ENCODE measurements at regions not wholly inside any gene's neighbourhood (a gene's known extent, or its start where the extent isn't known, plus 50 kb on each side); places are given as distances from the start of the nearest gene placed in this dataset.
A peak's percentile ranks its signal among the peaks of the same experiment; 100 is the strongest.

DNA sequence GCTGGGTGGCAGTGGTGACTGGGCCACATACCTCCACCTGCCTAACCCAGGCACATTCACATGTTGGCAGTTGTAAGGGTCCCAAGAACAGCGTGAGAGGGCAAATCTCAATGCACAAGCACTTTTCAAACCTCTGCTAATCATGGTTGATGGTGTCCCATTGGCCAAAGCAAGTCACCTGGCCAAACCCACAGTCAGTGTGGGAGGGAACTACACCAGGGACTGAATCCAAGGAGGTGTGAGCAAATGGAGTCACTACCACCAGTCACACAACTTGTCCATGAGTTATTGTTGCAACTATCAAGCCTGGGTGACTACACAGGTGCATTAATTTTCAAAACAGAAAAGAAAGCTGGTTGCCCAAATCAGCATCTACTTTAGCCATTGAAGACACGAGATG, 260.1 kb downstream of the BCOR start:
- Histone ChIP-seq H3K9me3 (ENCODE audit: low read length) (no peaks in the 10 kb centered on the region), H3K4me3 (ENCODE audit: low read depth, low read length, poor library complexity, severe bottlenecking) (no peak overlapping the region), H3K27ac (ENCODE audit: low read depth, low read length, poor library complexity, severe bottlenecking) (no peak overlapping the region), H4K20me1 (ENCODE audit: insufficient read depth, low read length) (no peaks in the 10 kb centered on the region), H3K27me3 (ENCODE audit: insufficient read depth, low read length) (no peaks in the 10 kb centered on the region), H3K9ac (ENCODE audit: low read length) (no peak overlapping the region), H3K79me2 (ENCODE audit: insufficient read depth, low read length) (no peaks in the 10 kb centered on the region), H2AFZ (ENCODE audit: low read length) (no peak overlapping the region), H3K4me2 (ENCODE audit: low read length) (no peak overlapping the region), H3K36me3 (ENCODE audit: insufficient read depth, low read length) (no peaks in the 10 kb centered on the region; the same call in 1 of the 2 replicates), H3K9me2 (ENCODE audit: low read depth, low read length) (no peaks in the 10 kb centered on the region), H3K4me1 (ENCODE audit: insufficient read depth, low read length, severe bottlenecking) (no peaks in the 10 kb centered on the region), H3F3A (ENCODE audit: insufficient read depth, low read length) (no peaks in the 10 kb centered on the region)
- no peak for TF ChIP-seq EZH2 (IDR thresholded peaks at IDR 0.05; ENCODE audit: borderline replicate concordance, low read length)
- TF ChIP-seq, protein P1, sequence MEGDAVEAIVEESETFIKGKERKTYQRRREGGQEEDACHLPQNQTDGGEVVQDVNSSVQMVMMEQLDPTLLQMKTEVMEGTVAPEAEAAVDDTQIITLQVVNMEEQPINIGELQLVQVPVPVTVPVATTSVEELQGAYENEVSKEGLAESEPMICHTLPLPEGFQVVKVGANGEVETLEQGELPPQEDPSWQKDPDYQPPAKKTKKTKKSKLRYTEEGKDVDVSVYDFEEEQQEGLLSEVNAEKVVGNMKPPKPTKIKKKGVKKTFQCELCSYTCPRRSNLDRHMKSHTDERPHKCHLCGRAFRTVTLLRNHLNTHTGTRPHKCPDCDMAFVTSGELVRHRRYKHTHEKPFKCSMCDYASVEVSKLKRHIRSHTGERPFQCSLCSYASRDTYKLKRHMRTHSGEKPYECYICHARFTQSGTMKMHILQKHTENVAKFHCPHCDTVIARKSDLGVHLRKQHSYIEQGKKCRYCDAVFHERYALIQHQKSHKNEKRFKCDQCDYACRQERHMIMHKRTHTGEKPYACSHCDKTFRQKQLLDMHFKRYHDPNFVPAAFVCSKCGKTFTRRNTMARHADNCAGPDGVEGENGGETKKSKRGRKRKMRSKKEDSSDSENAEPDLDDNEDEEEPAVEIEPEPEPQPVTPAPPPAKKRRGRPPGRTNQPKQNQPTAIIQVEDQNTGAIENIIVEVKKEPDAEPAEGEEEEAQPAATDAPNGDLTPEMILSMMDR (IDR thresholded peaks at IDR 0.05; ENCODE audit: low read length): no peak

DNA sequence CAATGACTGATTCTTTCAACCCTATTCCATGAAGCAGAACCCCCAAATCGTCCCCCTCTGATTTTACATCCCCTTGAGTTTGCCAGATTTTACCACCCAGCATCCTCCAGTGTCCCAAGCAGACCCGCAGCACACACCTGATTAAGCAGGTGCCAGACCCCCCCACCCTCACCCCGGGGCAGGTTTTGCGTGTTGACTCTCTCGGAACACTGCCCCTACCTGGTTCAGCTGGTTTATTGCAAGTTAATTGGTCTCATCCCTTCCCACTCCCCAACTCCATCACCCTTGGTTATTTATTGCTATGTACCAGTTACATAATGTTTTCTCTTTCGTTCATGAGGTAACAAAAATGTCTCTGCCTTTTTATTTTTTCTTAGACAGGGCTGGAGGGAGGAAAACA, 258.4 kb downstream of the BCOR start:
- Histone ChIP-seq H3K27ac (ENCODE audit: low read depth, low read length, poor library complexity, severe bottlenecking) (no peak overlapping the region), H3K9ac (ENCODE audit: low read length) (no peak overlapping the region), H3K4me1 (ENCODE audit: insufficient read depth, low read length, severe bottlenecking) (no peaks in the 10 kb centered on the region), H4K20me1 (ENCODE audit: insufficient read depth, low read length) (no peaks in the 10 kb centered on the region), H3K36me3 (ENCODE audit: insufficient read depth, low read length) (no peaks in the 10 kb centered on the region; the same call in 1 of the 2 replicates), H3K9me2 (ENCODE audit: low read depth, low read length) (no peaks in the 10 kb centered on the region), H2AFZ (ENCODE audit: low read length) (no peak overlapping the region), H3K27me3 (ENCODE audit: insufficient read depth, low read length) (no peaks in the 10 kb centered on the region), H3F3A (ENCODE audit: insufficient read depth, low read length) (no peaks in the 10 kb centered on the region), H3K79me2 (ENCODE audit: insufficient read depth, low read length) (no peaks in the 10 kb centered on the region), H3K4me3 (ENCODE audit: low read depth, low read length, poor library complexity, severe bottlenecking) (no peak overlapping the region), H3K9me3 (ENCODE audit: low read length) (no peaks in the 10 kb centered on the region), H3K4me2 (ENCODE audit: low read length) (no peak overlapping the region)
- TF ChIP-seq, protein P1 (IDR thresholded peaks at IDR 0.05; ENCODE audit: low read length): peak; percentile 35; the same call in 1 of the 2 replicates
- TF ChIP-seq EZH2 (IDR thresholded peaks at IDR 0.05; ENCODE audit: borderline replicate concordance, low read length): no peak

DNA sequence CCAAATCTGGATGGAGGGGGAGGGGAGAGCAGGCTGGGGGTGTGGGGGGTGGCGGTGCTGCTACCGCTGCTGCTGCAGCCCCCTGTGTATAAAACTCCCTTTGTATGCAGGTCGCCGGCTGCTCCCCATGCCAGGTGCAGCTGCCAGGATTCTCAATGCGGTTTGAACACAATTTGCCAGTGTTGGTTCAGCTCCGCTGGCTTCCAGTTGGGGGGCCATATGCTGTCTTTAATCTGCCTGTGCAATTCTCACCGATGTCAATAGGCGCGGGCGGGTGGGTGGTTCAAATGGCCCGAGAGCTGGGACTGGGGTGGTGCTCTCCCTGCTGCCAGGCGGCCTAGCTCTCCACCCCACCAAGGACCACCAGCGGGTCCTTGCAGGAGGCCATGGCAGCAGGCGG, 257.6 kb downstream of the BCOR start:
- H3F3A ChIP-seq (ENCODE audit: insufficient read depth, low read length): no peaks in the 10 kb centered on the region
- no peaks in the 10 kb centered on the region; the same call in 1 of the 2 replicates for H3K36me3 ChIP-seq (ENCODE audit: insufficient read depth, low read length)
- no peak for TF ChIP-seq EZH2 (IDR thresholded peaks at IDR 0.05; ENCODE audit: borderline replicate concordance, low read length)
- TF ChIP-seq, protein P1 (IDR thresholded peaks at IDR 0.05; ENCODE audit: low read length): no peak
- no peak overlapping the region for H3K27ac ChIP-seq (ENCODE audit: low read depth, low read length, poor library complexity, severe bottlenecking)
- no peaks in the 10 kb centered on the region for H3K4me1 ChIP-seq (ENCODE audit: insufficient read depth, low read length, severe bottlenecking)
- no peak overlapping the region for H2AFZ ChIP-seq (ENCODE audit: low read length)
- H3K9ac ChIP-seq (ENCODE audit: low read length): no peak overlapping the region
- H3K9me3 ChIP-seq (ENCODE audit: low read length): no peaks in the 10 kb centered on the region
- H3K27me3 ChIP-seq (ENCODE audit: insufficient read depth, low read length): no peaks in the 10 kb centered on the region
- no peak overlapping the region for H3K4me2 ChIP-seq (ENCODE audit: low read length)
- H4K20me1 ChIP-seq (ENCODE audit: insufficient read depth, low read length): no peaks in the 10 kb centered on the region
- no peaks in the 10 kb centered on the region for H3K79me2 ChIP-seq (ENCODE audit: insufficient read depth, low read length)
- H3K4me3 ChIP-seq (ENCODE audit: low read depth, low read length, poor library complexity, severe bottlenecking): no peak overlapping the region
- no peaks in the 10 kb centered on the region for H3K9me2 ChIP-seq (ENCODE audit: low read depth, low read length)
